GM18868 (cell line): ENCODE measurements at regions not wholly inside any gene's neighbourhood (a gene's known extent, or its start where the extent isn't known, plus 50 kb on each side); places are given as distances from the start of the nearest gene placed in this dataset.
"Not testable (repeated sequence)": the region's sequence is repeated elsewhere in the genome, so short reads cannot be mapped to it uniquely, and the experiment has no call there.

ENCODE experiments used
- ATAC-seq: cut with Tn5 transposase; IDR thresholded peaks from one replicate; pipeline ENCODE4 v1.9.1; 2021; ENCODE audit warnings: mild to moderate bottlenecking, moderate library complexity; ENCODE audit not compliant: unreplicated experiment

GRCh38 chr14:97129639-97130038, 332.5 kb downstream of the VRK1 start:
- no peak for ATAC-seq

GRCh38 chr14:97135847-97136246, 338.7 kb downstream of the VRK1 start:
- not testable (repeated sequence) for ATAC-seq

GRCh38 chr14:97137705-97138104, 340.5 kb downstream of the VRK1 start:
- no peak for ATAC-seq

- ATAC-seq = no peak
Observed at GRCh38 chr14:97138801-97139200, 341.6 kb downstream of the VRK1 start.

GRCh38 chr14:97143011-97143410, 345.8 kb downstream of the VRK1 start:
- no peak for ATAC-seq

- no peak for ATAC-seq
Observed at GRCh38 chr14:97143456-97143855, 346.3 kb downstream of the VRK1 start.

- not testable (repeated sequence) for ATAC-seq
Observed at GRCh38 chr14:97148021-97148420, 350.8 kb downstream of the VRK1 start.

GRCh38 chr14:97149775-97150174, 352.6 kb downstream of the VRK1 start:
- ATAC-seq = no peak

- no peak for ATAC-seq
Observed at GRCh38 chr14:97153527-97153926, 356.3 kb downstream of the VRK1 start.

GRCh38 chr14:97155320-97155719, 358.1 kb downstream of the VRK1 start:
- no peak for ATAC-seq

- ATAC-seq = no peak
Observed at GRCh38 chr14:97155814-97156213, 358.6 kb downstream of the VRK1 start.

GRCh38 chr14:97156705-97157104, 359.5 kb downstream of the VRK1 start:
- no peak for ATAC-seq

GRCh38 chr14:97158102-97158501, 360.9 kb downstream of the VRK1 start:
- no peak for ATAC-seq

- ATAC-seq = no peak
Observed at GRCh38 chr14:97159124-97159523, 361.9 kb downstream of the VRK1 start.

GRCh38 chr14:97162621-97163020, 365.4 kb downstream of the VRK1 start:
- no peak for ATAC-seq

- no peak for ATAC-seq
Observed at GRCh38 chr14:97164021-97164420, 366.8 kb downstream of the VRK1 start.

- ATAC-seq = no peak
Observed at GRCh38 chr14:97166497-97166896, 369.3 kb downstream of the VRK1 start.

- ATAC-seq = not testable (repeated sequence)
Observed at GRCh38 chr14:97167577-97167976, 370.4 kb downstream of the VRK1 start.

- no peak for ATAC-seq
Observed at GRCh38 chr14:97172644-97173043, 375.5 kb downstream of the VRK1 start.

GRCh38 chr14:97177016-97177415, 379.8 kb downstream of the VRK1 start:
- ATAC-seq = peak; percentile 33

GRCh38 chr14:97177635-97178034, 380.5 kb downstream of the VRK1 start:
- ATAC-seq = peak; percentile 86

GRCh38 chr14:97178781-97179180, 381.6 kb downstream of the VRK1 start:
- ATAC-seq = no peak

- ATAC-seq = no peak
Observed at GRCh38 chr14:97179573-97179972, 382.4 kb downstream of the VRK1 start.
